CD4-positive, alpha-beta T cell treated with Interleukin-4 for 1 hour (primary cell): ENCODE measurements at regions not wholly inside any gene's neighbourhood (a gene's known extent, or its start where the extent isn't known, plus 50 kb on each side); places are given as distances from the start of the nearest gene placed in this dataset.

ENCODE experiments used
- DNase-seq, 2 donors: peaks; one replicate each; pipeline ENCODE4 v3.0.0-alpha.2; 2020 to 2022

DNA sequence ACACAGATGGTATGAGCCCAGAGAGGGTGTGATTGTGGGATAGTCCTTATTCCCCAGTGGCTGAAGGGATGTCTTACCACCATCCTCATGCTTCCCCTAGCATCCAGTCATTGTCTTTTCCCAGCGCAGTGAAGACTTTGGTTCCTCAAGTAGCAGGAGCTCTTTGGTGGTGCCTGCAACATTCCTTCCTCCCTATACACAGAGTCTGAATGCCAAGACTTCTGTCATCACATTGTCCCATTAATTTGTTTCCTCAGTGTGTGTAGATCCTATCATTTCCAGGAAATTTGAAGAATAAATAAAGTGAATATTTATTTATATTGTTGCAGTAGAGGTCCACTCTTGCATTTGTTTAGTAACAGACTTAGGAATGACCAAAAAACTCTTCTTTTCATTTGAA lies 147.2 kb downstream of the DACT1 start:
- no peak for DNase-seq

DNA sequence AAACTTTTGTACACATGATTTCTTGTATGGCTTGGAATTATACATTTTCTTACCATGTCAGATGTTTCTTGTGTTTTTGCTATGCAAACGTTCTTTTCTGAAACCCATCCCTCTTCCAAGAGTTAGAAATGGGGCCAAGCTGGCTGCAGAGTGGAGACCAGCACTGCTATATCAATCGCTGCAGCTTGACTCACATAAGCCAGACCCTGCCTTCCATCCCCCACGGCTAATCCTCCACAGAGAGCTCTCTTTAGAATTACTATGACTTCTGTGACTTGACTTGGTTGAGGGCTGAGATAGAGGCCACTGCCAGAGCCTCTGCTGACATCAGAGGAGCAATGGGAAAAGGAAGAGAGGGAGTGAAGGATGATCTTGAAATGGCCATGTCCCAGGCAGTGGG lies 147.9 kb downstream of the DACT1 start:
- no peak for DNase-seq

DNA sequence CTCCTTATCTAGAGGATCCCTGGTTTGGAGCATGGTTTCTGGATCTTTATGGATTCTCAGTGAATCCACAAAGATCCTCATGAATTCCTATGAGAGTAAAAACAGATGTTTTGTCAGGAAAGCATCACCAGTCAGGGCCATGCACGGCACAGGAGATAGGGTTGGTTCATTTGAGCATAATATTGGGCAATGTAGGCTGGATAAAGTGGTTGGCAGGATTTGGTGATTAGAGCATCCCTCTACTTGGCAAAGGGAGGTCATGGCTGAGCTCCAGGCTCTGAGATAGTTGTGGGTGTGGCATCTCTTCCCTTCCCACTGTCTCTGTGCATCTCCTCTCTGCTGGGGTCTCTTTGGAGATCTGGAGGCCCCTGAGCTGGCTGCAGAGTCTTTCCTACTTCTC lies 149.8 kb downstream of the DACT1 start:
- no peak for DNase-seq

- no peak for DNase-seq
Observed at GRCh38 chr14:58788655-58789503, 151.1 kb downstream of the DACT1 start.

DNA sequence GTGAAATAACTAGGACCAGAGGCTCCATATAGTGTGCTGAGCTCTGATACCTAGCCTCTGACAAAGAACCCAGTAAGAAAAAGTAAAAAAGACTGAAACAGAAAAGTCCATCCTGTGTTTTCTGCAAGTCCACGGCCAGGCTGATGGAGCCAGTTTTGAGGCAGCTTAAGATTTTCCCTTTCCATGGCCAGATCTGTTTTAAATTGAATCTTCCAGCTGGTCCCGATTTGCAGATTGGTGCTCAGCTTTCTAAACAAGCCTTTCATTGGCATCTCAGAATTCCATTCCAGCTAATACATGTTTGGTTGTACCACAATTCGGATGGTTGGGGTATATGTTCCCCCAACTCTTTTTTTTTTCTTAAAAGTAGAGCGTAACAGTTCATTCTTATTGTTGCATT lies 152.0 kb downstream of the DACT1 start:
- DNase-seq = no peak

DNA sequence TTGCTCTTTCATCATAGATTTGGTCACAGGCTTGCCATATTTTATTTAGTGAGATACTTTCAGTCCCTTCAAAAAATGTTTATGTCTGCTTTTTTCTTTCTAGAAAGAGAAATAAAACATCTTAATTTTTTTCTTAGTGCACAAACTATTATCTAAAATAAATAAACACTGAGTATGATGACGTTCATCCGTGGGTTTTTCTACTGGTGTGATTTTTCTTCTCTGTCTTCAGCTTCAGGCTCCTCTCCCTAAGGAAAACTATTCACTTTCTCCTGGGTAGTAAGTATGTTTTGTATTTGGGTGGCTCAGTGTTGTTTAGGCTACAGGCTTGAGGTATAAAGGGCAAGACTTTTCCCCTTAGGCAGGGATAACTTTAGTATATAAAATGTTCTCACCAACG lies 154.7 kb downstream of the DACT1 start:
- DNase-seq = no peak

DNA sequence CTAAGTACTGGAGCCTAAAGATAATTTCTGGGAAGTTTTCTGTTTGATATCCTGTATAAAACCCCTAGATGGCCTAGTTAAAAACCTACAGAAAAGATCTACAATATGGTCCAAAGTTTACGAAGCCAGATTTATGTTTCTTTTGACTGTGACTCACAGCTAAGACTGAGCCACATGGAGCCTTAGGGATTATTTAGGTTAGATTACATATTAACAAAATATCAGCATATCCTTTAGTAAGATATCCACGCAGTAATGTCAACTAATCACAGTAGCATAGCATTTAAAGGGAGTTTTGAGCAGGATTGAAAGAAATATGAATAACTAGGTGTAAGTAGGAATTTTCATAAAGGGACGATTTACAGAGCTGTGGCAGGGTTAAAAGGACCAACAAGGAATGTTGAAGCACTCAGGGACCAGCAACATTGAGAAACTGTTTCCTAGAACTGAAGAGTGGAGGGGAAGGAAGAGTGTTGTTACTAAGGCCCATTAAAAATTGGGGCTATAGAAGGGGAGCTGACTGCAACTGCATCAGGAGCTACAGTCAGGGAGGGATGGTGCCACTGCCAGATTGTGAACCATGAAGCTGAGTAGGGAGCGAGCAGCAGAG lies 155.5 kb downstream of the DACT1 start:
- DNase-seq = no peak

- no peak for DNase-seq
Observed at GRCh38 chr14:58794993-58795762, 157.4 kb downstream of the DACT1 start.

DNA sequence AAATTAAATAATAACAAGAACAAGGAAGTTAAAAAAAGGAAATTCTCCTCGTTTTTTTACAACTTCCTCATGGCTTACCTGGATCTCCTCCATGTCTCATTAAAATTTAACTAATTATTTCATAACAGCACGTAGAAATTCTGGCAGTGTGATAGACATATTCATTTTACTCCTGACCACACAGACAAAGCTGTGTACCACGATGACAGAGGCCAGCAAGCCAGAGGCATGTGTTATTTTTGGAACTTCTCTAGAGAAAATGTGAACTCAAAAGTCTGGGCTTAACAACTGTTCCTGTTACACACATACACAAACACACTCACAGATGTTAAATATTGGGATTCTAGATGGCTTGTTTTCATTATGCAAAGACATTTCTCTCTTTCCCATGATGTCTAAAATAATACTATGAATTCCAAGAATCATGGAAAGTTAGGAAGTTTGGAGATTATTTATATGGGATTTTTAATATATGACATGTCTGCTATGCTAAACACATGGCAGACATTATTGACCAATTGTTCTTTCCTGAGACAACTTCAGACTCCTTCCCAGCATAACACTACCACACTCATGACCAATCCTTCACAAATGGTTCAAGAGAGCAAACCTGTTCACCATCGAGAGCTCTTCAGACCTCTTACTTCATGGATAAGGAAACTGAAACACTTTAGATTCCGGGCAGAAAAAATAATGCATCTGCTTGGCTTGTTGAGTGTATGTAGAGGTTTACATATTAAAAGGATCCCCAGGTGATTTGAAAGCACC lies 158.7 kb downstream of the DACT1 start:
- no peak for DNase-seq

GRCh38 chr14:58797010-58797429 lies 159.3 kb downstream of the DACT1 start:
- no peak for DNase-seq

- no peak for DNase-seq
Observed at GRCh38 chr14:58798173-58798572, 160.4 kb downstream of the DACT1 start.

DNA sequence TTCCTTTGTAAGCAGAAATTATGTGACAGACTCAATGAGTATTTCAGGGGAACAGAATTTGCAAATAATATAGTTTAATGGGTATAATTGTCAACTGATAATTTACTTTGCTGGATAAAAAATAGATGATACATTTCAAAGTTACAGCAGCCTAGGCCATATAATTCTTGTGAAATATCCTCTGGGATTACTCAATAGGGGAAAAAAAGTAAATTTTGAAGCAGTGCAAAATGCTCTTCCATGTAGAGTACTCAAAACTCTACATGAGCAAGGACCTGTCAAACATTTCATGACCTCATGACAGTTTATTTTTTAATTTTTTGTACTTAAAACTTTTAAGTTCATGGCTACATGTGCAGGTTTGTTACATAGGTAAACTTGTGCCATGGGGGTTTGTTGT lies 163.3 kb downstream of the DACT1 start:
- no peak for DNase-seq

DNA sequence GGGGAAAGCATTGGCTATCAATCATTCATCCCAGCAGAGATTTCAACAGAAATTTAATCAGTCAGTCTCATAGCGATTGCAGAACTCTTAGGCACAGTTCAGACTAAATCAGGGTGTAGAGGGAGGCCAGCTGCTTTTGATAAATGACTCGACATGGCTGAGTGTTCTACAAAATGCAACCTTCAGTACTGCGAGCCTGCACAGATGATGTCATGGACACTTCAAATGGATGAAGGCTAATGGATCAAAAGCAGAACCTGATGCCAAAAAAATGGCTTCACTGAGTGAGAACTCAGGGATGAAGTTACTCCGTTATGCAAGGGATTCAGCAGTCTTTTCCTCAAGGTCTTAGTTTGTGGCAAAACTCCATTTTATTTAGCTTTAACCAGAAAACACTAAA lies 167.3 kb downstream of the DACT1 start:
- no peak for DNase-seq

GRCh38 chr14:58805605-58806409 lies 168.0 kb downstream of the DACT1 start:
- DNase-seq = no peak

GRCh38 chr14:58807191-58807590 lies 169.4 kb downstream of the DACT1 start:
- no peak for DNase-seq

GRCh38 chr14:58808828-58809227 lies 171.1 kb downstream of the DACT1 start:
- no peak for DNase-seq

DNA sequence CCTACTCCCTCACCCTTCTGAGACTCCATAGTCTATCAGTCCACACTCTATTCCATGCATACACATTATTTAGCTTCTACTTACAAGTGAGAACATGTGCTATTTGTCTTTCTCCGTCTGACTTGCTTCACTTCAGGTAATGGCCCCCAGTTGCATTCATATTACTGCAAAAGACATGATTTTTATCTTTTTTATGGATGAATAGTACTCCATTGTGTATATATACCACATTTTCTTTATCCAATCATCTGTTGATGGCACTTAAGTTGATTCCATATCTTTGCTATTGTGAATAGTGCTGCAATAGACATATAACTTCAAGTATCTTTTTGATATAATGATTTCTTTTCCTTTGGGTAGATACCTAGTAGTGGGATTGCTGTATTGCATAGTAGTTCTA lies 171.8 kb downstream of the DACT1 start:
- no peak for DNase-seq

DNA sequence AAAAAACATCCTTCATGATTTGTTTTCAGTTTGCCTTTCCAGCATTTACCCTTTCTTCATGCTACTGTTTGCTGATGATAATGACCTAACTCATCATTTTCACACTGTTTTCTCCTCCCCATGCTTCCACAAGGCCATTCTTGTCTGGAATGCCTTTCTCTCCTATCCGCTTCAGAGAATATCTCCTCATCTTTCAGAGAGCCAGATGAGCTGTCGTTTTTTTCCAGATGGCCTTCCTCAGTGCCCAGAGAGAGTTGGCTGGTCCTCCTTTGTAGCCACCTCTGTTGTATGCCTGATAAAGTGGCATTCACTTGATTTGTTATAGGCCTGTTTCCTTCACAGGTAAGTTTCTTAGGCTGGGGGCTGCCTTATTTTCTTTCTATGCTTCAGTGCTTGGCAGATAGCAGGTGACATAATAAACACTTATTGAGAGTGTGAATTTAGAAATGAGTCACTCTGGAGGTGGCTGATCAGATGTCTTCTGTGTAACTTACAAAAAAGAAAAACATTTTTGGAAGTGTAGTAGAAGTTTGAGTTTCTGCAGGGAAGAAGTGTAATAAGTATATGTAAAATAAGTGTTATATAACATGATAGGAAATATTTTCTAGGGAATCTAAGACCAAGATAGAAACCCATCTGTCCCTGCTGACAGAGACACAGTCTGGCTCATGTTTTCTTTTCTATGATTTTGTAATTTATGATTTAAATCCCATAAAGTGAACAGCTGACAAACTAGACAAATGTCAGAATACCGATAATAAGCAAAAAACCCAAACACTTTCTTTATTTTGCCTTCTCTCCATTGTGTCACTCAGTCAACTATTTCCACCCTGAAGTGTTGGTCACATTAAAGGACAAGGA lies 174.5 kb downstream of the DACT1 start:
- DNase-seq = no peak

GRCh38 chr14:58813745-58814144 lies 176.0 kb downstream of the DACT1 start:
- DNase-seq = no peak

DNA sequence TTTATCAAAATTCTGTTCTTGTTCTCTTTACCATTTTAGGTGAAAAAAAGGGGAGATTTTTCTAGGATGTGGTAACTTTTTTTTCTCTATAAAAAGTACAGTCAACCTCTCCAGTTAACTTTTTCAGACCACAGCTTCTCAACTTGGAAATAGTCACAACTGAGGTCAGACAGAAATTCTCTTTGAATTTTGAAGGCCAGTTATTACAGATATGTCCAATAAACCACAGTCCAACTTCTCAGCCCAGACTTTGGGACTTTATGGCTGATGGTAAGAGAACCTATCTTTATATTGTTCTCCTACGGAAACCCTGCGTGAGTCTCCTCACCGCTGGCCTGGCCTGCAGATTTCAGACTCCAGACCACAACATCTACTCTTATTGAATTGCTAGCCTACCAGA lies 176.7 kb downstream of the DACT1 start:
- no peak for DNase-seq

DNA sequence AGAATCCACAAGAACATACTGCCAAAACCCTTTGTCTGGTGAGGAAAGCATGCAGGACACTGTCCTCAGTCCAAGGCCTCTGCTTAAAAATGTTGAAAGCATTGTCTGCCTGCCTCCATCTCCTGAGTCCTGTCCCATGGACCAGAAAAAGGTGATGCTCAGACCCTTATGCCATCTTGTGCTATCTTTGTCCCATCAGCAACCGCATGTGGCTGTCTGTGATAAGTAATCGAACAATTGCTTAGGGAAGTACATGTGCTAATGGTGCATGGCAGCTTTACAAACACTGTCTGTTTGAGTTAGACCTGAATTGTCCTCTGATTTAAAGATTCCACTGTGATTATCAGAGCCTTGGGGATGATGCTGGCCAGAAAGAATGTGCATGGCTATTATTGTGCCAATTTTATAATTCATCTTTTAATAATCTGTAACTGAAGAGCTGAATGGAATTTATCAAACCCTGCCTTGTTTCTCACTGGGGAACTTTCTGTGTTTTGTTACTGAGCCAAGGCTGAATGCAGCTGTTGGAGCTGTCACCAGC lies 177.5 kb downstream of the DACT1 start:
- no peak for DNase-seq
